ENCODE measurements at regions not wholly inside any gene's neighbourhood (a gene's known extent, or its start where the extent isn't known, plus 50 kb on each side); places are given as distances from the start of the nearest gene placed in this dataset.

DNA sequence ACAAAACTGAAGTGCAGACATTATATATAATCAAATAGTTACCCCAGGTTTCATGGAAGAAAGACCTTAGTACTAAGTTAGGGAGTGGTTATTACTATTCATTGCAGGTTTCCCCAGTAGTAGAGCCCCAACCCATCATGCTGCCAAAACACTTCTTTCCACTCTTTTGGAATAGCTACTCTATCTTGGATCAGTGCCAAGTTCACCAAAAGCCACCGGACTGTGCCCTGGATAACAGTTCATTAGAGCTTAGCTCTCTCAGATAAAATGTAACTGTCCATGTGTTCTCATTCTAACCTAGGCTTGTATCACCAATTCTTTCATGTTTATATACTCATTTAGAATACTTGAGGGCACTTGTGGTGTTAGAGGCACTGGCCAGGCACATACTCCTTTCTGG is 540.1 kb upstream of the C16orf82 start:
- ATAC-seq (ENCODE audit: poor library complexity) (no peak), DNase-seq (no peak)
- intact Hi-C loops (cut with DNase I, micrococcal nuclease), result no loop called here

DNA sequence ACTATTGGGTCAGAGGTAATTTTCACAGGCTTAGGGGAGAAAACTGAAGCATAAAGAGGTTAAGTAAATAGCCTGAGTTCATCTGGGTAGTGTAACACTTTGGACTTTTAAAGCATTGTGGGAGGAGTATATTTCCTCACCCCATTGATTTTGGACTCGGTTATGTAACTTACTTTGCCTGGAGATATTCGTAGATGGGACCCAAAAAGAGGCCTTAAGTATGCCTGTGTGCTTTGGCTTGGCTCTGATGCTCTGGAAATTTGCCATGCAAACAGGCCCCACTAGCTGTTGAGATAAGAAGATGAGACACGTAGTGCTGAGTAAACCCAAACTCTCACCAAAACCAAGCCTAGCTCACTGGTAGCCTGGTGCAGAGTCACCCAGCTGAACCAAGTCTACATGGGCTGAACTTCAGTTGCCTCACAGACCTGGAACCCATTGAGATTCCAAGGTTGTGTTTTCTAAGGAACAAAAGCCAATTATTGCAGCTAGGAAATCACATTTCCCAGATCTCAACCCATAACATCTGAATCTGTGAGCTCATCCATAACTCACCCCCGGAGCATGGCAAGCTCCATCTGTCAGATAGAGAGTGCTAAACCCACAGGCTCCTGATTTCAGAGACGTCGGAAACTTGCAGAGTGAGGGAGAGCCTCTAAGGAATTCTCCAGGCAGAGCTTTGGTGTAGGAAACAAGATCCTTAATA is 536.0 kb upstream of the C16orf82 start:
- no peak overlapping the region for H3K27ac Mint-ChIP-seq
- TF ChIP-seq, protein P1, sequence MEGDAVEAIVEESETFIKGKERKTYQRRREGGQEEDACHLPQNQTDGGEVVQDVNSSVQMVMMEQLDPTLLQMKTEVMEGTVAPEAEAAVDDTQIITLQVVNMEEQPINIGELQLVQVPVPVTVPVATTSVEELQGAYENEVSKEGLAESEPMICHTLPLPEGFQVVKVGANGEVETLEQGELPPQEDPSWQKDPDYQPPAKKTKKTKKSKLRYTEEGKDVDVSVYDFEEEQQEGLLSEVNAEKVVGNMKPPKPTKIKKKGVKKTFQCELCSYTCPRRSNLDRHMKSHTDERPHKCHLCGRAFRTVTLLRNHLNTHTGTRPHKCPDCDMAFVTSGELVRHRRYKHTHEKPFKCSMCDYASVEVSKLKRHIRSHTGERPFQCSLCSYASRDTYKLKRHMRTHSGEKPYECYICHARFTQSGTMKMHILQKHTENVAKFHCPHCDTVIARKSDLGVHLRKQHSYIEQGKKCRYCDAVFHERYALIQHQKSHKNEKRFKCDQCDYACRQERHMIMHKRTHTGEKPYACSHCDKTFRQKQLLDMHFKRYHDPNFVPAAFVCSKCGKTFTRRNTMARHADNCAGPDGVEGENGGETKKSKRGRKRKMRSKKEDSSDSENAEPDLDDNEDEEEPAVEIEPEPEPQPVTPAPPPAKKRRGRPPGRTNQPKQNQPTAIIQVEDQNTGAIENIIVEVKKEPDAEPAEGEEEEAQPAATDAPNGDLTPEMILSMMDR (IDR thresholded peaks at IDR 0.05), result no peak
- H3K4me1 ChIP-seq (ENCODE audit: insufficient read depth, low read length), result no peaks in the 10 kb centered on the region
- ATAC-seq (ENCODE audit: poor library complexity) (no peak), DNase-seq (no peak)
- peaks cover 8% of the 10 kb centered on the region for H3K27me3 Mint-ChIP-seq
- no peaks in the 10 kb centered on the region for H3K9me3 Mint-ChIP-seq
- intact Hi-C loops (cut with DNase I, micrococcal nuclease), result no loop called here
- ChIA-PET POLR2A (no interaction called here), CTCF (no interaction called here)
- no peaks in the 10 kb centered on the region for H3K4me1 Mint-ChIP-seq (ENCODE audit: low read depth)
- no peaks in the 10 kb centered on the region for H3K9me3 ChIP-seq (ENCODE audit: control insufficient read depth in 1 of 2, insufficient read depth in 1 of 2, low read length in 2 of 2)
- no peaks in the 10 kb centered on the region for H3K27me3 ChIP-seq (ENCODE audit: control insufficient read depth in 1 of 2, insufficient read depth in 2 of 2, low read length in 2 of 2)
- H3K36me3 Mint-ChIP-seq (ENCODE audit: low read depth), result no peaks in the 10 kb centered on the region
- H3K4me3 ChIP-seq (ENCODE audit: low read length), result no peak overlapping the region
- H3K4me3 Mint-ChIP-seq, result no peak overlapping the region
- no peak overlapping the region for H3K27ac ChIP-seq (ENCODE audit: low read depth in 1 of 2, low read length in 2 of 2)
- no peaks in the 10 kb centered on the region for H3K36me3 ChIP-seq (ENCODE audit: insufficient read depth, low read length)

More for the DNA sequence above, 540.1 kb upstream of the C16orf82 start:
- H3K27me3 Mint-ChIP-seq, result peaks cover 8% of the 10 kb centered on the region
- H3K27ac Mint-ChIP-seq, result no peak overlapping the region
- no peak overlapping the region for H3K4me3 Mint-ChIP-seq
- Histone ChIP-seq H3K36me3 (ENCODE audit: insufficient read depth, low read length) (no peaks in the 10 kb centered on the region), H3K27me3 (ENCODE audit: control insufficient read depth in 1 of 2, insufficient read depth in 2 of 2, low read length in 2 of 2) (peaks cover 0 to 4% of the 10 kb centered on the region in 2 experiments), H3K4me3 (ENCODE audit: low read length) (no peak overlapping the region), H3K4me1 (ENCODE audit: insufficient read depth, low read length) (no peaks in the 10 kb centered on the region), H3K9me3 (ENCODE audit: control insufficient read depth in 1 of 2, insufficient read depth in 1 of 2, low read length in 2 of 2) (no peaks in the 10 kb centered on the region), H3K27ac (ENCODE audit: low read depth in 1 of 2, low read length in 2 of 2) (no peak overlapping the region)
- TF ChIP-seq, protein P1 (IDR thresholded peaks at IDR 0.05), result no peak
- ChIA-PET CTCF (no interaction called here), POLR2A (no interaction called here)
- no peaks in the 10 kb centered on the region for H3K36me3 Mint-ChIP-seq (ENCODE audit: low read depth)
- no peaks in the 10 kb centered on the region for H3K4me1 Mint-ChIP-seq (ENCODE audit: low read depth)
- no peaks in the 10 kb centered on the region for H3K9me3 Mint-ChIP-seq

DNA sequence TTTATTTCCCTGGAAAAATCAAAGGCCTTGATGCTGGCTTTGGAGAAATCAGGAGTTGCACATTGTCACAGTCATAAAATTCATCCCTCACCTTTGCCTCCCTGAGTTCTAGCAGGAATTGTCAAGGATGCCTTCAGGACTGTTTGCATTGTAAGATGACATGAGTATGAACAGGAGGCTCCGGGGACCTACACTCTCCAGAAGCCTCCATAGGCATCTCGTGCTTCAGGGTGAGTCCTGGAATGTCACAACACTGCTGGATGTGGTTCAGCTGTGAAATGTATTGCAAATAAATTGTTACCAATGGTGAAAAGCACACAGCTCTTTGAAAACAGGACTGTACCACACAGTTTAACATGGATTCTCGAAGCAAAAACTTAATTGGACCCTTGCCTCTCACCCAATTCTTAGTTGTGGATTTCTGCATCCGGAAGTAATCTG is 535.4 kb upstream of the C16orf82 start:
- CTCF ChIA-PET, result no interaction called here
- no peak overlapping the region for H3K4me3 ChIP-seq (ENCODE audit: low read length)
- POLR2A ChIA-PET, result no interaction called here
- Mint-ChIP-seq H3K9me3 (no peaks in the 10 kb centered on the region), H3K27me3 (peaks cover 8% of the 10 kb centered on the region), H3K4me3 (no peak overlapping the region), H3K4me1 (ENCODE audit: low read depth) (no peaks in the 10 kb centered on the region), H3K27ac (no peak overlapping the region), H3K36me3 (ENCODE audit: low read depth) (no peaks in the 10 kb centered on the region)
- no peaks in the 10 kb centered on the region for H3K27me3 ChIP-seq (ENCODE audit: control insufficient read depth in 1 of 2, insufficient read depth in 2 of 2, low read length in 2 of 2)
- H3K4me1 ChIP-seq (ENCODE audit: insufficient read depth, low read length), result no peaks in the 10 kb centered on the region
- intact Hi-C loops (cut with DNase I, micrococcal nuclease), result no loop called here
- no peaks in the 10 kb centered on the region for H3K36me3 ChIP-seq (ENCODE audit: insufficient read depth, low read length)
- H3K9me3 ChIP-seq (ENCODE audit: control insufficient read depth in 1 of 2, insufficient read depth in 1 of 2, low read length in 2 of 2), result no peaks in the 10 kb centered on the region
- H3K27ac ChIP-seq (ENCODE audit: low read depth in 1 of 2, low read length in 2 of 2), result no peak overlapping the region
- no peak for DNase-seq
- ATAC-seq (ENCODE audit: poor library complexity), result no peak
- TF ChIP-seq, protein P1 (IDR thresholded peaks at IDR 0.05), result no peak
